ENCODE measurements at regions not wholly inside any gene's neighbourhood (a gene's known extent, or its start where the extent isn't known, plus 50 kb on each side); places are given as distances from the start of the nearest gene placed in this dataset.

DNA sequence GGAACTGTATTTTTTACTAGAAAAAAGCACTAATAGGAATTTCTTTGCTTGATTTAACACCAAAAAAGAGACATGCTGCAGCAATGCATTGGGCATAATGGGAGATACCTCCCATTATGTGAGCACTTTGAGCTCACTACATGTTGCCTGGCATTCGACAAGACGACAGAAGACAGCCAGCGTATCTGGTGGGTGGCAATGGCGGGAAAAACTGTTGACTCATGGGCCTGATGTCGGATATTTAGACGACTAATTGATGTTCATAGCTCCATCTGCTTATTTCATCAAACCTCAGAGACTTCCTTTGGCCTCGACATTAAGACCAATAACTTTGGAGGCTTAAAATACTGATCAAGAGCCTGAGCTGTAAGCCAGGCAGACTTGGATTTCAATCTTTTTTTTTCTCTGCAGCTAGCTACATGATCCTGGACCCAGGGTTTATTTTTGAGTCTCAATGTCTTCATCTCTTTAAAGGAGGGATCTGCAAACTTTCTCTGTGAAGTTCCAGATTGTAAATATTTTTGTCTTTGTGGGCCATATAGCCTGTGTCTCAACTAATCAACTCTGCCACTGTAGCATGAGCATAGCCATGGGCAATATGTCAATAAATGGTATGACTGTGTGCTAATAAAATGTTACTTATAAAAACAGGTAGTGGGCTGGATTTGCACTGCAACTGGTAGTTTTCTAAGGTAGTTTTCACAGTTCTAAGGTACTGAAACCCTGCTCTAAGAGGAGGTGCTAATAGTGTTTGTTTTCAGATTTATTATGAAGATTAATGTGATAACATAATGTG lies 375.1 kb downstream of the METTL15 start:
- intact Hi-C loops (cut with DNase I) = no loop called here
- no peak for DNase-seq (ENCODE audit: low spot score)

DNA sequence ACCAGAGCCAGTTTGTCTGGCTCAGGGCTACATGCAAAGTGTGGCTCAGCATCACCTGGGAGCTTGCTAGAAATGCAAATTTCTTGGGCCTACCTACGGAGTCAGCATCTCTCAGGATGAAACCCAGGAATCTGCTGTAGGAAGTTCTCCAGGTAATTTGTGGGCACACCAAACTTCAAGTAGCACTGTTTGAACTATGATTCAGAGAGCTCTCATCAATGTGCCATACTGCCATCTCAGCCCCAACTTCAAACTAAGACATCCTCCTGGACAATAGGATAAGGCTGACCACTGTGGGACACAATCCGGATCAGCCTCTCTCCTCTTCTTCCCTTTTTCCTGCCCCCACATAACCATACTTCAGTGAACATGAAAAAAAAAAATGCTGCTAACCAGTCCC lies 374.5 kb downstream of the METTL15 start:
- intact Hi-C loops (cut with DNase I) = no loop called here
- no peak for DNase-seq (ENCODE audit: low spot score)

- intact Hi-C loops (cut with DNase I) = no loop called here
These were observed 373.7 kb downstream of the METTL15 start for GRCh38 chr11:28481616-28482480.

GRCh38 chr11:28480406-28480805 lies 372.2 kb downstream of the METTL15 start:
- intact Hi-C loops (cut with DNase I) = no loop called here
- DNase-seq (ENCODE audit: low spot score) = no peak

More at GRCh38 chr11:28481616-28482480, 373.7 kb downstream of the METTL15 start:
- DNase-seq (ENCODE audit: low spot score) = no peak

GRCh38 chr11:28476864-28477263 lies 368.7 kb downstream of the METTL15 start:
- no peak for DNase-seq (ENCODE audit: low spot score)
- intact Hi-C loops (cut with DNase I) = no loop called here

GRCh38 chr11:28476049-28476448 lies 367.9 kb downstream of the METTL15 start:
- intact Hi-C loops (cut with DNase I) = no loop called here
- DNase-seq (ENCODE audit: low spot score) = no peak

DNA sequence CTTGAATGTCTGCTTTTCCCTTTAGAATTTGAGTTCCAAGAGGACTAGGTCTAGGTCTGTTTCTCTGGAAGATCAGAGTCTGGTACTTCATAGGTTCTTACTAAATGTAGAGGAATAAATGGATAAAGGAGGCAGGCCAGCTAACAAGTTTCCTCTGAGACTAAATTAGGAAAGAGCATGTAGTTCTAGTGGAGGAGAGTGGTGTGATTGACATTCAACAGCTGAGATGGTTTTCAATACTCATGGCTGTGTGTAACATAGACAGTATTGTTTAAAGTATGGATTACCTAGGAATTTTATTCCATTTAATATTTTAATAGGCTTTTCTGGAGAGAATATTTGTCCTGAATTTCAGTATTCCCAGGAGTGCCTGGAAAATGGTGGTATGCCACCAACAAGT lies 364.7 kb downstream of the METTL15 start:
- no peak for DNase-seq (ENCODE audit: low spot score)
- intact Hi-C loops (cut with DNase I) = no loop called here

- DNase-seq (ENCODE audit: low spot score) = no peak
- intact Hi-C loops (cut with DNase I) = no loop called here
These were observed 363.3 kb downstream of the METTL15 start for GRCh38 chr11:28471537-28471936.

GRCh38 chr11:28470180-28470579 lies 362.0 kb downstream of the METTL15 start:
- DNase-seq (ENCODE audit: low spot score) = no peak
- intact Hi-C loops (cut with DNase I) = no loop called here

GRCh38 chr11:28466506-28466905 lies 358.3 kb downstream of the METTL15 start:
- intact Hi-C loops (cut with DNase I) = no loop called here
- DNase-seq (ENCODE audit: low spot score) = no peak

DNA sequence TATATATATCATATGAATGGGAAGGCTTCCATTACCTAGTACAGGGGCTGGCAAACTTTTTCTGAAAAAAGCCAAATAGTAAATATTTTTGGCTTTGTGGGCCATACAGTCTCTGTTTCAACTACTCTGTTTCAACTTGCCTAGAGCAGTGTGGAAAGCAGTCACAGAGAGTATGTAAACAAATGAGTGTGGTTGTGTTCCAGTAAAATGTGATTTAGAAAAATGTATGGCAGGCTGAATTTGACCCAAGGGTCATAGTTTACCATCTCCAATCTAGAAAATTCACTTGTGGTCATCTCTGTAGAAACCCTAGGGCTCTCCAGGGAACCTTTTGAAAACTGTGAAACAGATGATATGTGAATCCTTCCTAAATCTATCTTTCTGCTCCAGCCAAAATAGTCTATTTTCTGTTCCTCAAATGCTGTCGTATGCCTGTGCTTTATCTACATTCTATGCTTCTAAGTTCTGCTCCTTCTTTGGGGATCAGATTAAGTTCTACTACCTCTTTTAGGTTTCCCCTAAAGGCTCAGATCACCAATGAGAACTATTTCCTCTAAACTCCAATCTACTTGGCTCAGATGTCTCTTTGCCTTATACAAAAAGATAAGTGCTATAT lies 356.2 kb downstream of the METTL15 start:
- intact Hi-C loops (cut with DNase I) = no loop called here
- no peak for DNase-seq (ENCODE audit: low spot score)

DNA sequence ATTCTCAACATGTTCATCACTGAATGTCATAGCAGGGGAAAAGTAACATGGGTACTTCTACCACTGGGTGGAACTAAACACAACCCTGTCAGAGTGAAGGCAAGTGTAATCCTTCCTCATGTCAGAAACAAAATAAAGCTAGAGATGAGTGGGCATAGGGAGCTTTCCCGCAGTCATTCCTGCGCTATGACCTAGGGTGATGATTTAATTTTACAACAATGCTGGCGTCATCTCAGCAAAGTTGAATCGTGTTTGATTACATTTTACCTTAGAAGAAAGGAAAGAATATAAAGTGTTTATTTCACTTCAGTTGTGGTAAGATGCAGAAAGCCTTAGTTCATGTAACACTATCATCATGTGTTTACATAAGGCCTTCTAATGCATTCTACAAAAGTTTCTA lies 355.6 kb downstream of the METTL15 start:
- intact Hi-C loops (cut with DNase I) = no loop called here
- DNase-seq (ENCODE audit: low spot score) = no peak

GRCh38 chr11:28461846-28462245 lies 353.7 kb downstream of the METTL15 start:
- intact Hi-C loops (cut with DNase I) = no loop called here
- no peak for DNase-seq (ENCODE audit: low spot score)

GRCh38 chr11:28461338-28461737 lies 353.1 kb downstream of the METTL15 start:
- intact Hi-C loops (cut with DNase I) = no loop called here
- no peak for DNase-seq (ENCODE audit: low spot score)

- intact Hi-C loops (cut with DNase I) = no loop called here
- no peak for DNase-seq (ENCODE audit: low spot score)
These were observed 352.2 kb downstream of the METTL15 start for GRCh38 chr11:28460348-28460747.

GRCh38 chr11:28459912-28460311 lies 351.7 kb downstream of the METTL15 start:
- intact Hi-C loops (cut with DNase I) = no loop called here
- no peak for DNase-seq (ENCODE audit: low spot score)

GRCh38 chr11:28457481-28458065 lies 349.4 kb downstream of the METTL15 start:
- DNase-seq (ENCODE audit: low spot score) = no peak
- intact Hi-C loops (cut with DNase I) = no loop called here

GRCh38 chr11:28448186-28448585 lies 340.0 kb downstream of the METTL15 start:
- intact Hi-C loops (cut with DNase I) = no loop called here
- no peak for DNase-seq (ENCODE audit: low spot score)

DNA sequence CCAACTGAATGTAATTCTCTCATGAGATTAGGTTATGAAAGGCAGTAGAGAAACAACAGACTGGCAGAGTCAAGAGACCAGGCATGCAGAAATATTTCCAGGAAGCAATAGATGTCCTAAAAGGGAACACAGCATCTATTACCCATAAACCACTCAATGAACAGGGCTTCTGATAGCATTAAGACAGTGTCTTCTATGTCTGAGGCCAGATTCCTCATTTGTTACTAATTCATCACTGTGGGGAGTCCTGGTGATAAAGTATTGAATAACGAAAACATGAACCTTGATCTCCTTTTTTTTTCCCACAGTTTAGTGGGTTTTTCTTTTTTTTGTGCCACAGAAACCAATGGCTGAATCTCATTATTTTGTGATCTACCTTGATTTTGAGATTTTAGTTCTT lies 339.0 kb downstream of the METTL15 start:
- intact Hi-C loops (cut with DNase I) = no loop called here
- no peak for DNase-seq (ENCODE audit: low spot score)

- DNase-seq (ENCODE audit: low spot score) = no peak
- intact Hi-C loops (cut with DNase I) = no loop called here
These were observed 333.9 kb downstream of the METTL15 start for GRCh38 chr11:28442131-28442530.

Measured in posterior vena cava (tissue), 2 donors.